ENCODE measurements at regions not wholly inside any gene's neighbourhood (a gene's known extent, or its start where the extent isn't known, plus 50 kb on each side); places are given as distances from the start of the nearest gene placed in this dataset.
"Not testable (repeated sequence)": the region's sequence is repeated elsewhere in the genome, so short reads cannot be mapped to it uniquely, and the experiment has no call there.

DNA sequence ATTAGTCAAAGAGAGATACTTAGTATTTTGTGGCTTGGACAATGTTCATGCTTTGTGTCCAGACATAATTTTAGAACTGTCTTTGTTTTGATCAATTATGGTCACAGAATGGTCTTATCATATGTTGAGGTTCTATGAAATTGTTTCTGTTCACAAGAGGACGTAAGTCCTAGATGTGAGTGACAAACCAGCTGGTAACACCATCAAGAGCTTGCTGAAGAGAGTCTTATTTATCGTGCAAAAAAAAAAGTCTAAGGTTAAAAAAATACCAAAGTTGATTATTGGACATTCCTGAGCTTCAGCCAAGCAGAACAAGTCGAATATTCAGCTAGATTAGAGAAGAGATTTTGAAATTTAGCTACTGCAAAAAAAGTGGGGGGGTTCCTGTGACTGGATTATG, 495.9 kb upstream of the NAALADL2 start:
- no peaks in the 10 kb centered on the region for H3K4me1 ChIP-seq (ENCODE audit: control insufficient read depth, insufficient read depth, low read length)
- ChIA-PET POLR2A (no interaction called here), CTCF (no interaction called here)
- in situ Hi-C loops (cut with HindIII; ENCODE audit: low pct_unique_long_range_greater_than_20kb, low sequenced_read_pairs), result no loop called here
- no peak for DNase-seq (ENCODE audit: low read depth, low spot score)
- BruUV-seq (replicated peaks), result no TSS peak
- H3K27me3 ChIP-seq (ENCODE audit: control insufficient read depth, insufficient read depth, low read length), result no peaks in the 10 kb centered on the region
- no peak overlapping the region for H3K4me3 ChIP-seq (ENCODE audit: low read depth in 2 of 2, low read length in 2 of 2)
- no peak for TF ChIP-seq POLR2AphosphoS5 (IDR thresholded peaks at IDR 0.05; ENCODE audit: low read depth, low read length)
- TF ChIP-seq, protein P1, sequence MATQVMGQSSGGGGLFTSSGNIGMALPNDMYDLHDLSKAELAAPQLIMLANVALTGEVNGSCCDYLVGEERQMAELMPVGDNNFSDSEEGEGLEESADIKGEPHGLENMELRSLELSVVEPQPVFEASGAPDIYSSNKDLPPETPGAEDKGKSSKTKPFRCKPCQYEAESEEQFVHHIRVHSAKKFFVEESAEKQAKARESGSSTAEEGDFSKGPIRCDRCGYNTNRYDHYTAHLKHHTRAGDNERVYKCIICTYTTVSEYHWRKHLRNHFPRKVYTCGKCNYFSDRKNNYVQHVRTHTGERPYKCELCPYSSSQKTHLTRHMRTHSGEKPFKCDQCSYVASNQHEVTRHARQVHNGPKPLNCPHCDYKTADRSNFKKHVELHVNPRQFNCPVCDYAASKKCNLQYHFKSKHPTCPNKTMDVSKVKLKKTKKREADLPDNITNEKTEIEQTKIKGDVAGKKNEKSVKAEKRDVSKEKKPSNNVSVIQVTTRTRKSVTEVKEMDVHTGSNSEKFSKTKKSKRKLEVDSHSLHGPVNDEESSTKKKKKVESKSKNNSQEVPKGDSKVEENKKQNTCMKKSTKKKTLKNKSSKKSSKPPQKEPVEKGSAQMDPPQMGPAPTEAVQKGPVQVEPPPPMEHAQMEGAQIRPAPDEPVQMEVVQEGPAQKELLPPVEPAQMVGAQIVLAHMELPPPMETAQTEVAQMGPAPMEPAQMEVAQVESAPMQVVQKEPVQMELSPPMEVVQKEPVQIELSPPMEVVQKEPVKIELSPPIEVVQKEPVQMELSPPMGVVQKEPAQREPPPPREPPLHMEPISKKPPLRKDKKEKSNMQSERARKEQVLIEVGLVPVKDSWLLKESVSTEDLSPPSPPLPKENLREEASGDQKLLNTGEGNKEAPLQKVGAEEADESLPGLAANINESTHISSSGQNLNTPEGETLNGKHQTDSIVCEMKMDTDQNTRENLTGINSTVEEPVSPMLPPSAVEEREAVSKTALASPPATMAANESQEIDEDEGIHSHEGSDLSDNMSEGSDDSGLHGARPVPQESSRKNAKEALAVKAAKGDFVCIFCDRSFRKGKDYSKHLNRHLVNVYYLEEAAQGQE (IDR thresholded peaks at IDR 0.05; ENCODE audit: insufficient read depth in 1 of 2, low read depth in 2 of 2, low read length in 1 of 2), result no peak
- no peak for TF ChIP-seq TCF7L2 (IDR thresholded peaks at IDR 0.05; ENCODE audit: low read depth, low read length)
- TF ChIP-seq SIN3A (IDR thresholded peaks at IDR 0.05; ENCODE audit: borderline replicate concordance, insufficient read depth, low read depth, low read length), result no peak
- TF ChIP-seq, protein P2, sequence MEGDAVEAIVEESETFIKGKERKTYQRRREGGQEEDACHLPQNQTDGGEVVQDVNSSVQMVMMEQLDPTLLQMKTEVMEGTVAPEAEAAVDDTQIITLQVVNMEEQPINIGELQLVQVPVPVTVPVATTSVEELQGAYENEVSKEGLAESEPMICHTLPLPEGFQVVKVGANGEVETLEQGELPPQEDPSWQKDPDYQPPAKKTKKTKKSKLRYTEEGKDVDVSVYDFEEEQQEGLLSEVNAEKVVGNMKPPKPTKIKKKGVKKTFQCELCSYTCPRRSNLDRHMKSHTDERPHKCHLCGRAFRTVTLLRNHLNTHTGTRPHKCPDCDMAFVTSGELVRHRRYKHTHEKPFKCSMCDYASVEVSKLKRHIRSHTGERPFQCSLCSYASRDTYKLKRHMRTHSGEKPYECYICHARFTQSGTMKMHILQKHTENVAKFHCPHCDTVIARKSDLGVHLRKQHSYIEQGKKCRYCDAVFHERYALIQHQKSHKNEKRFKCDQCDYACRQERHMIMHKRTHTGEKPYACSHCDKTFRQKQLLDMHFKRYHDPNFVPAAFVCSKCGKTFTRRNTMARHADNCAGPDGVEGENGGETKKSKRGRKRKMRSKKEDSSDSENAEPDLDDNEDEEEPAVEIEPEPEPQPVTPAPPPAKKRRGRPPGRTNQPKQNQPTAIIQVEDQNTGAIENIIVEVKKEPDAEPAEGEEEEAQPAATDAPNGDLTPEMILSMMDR (IDR thresholded peaks at IDR 0.05), result no peak
- no peak overlapping the region for H3K27ac ChIP-seq (ENCODE audit: low read length)
- H3K36me3 ChIP-seq (ENCODE audit: control insufficient read depth, insufficient read depth, low read length), result no peaks in the 10 kb centered on the region
- no peak for ATAC-seq
- intact Hi-C loops (cut with micrococcal nuclease; ENCODE audit: unreplicated experiment), result loop anchor here (5.0 kb wide), 1 partner anchor 134 kb away; no protein-coding TSS in a partner anchor
- no peaks in the 10 kb centered on the region for H3K9me3 ChIP-seq (ENCODE audit: control insufficient read depth, insufficient read depth, low read depth, low read length)

DNA sequence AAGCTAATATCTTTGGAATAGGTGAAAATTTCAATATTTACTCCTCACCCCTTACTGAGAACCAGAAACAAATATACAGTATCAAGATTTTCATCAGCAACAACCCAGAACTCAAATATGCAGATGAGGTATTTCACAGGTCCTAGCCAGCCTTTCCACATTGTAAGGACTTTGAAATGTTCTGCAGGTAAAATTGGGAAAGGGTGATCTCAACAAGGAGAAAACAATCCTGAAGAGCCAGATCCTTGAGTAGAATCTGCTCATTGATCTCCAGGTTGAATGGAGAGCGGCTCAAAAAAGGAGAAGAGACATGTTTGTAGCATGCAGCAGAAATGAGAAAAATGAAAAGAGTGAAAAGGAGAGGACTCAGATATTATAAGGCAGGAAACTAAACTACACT, 493.3 kb upstream of the NAALADL2 start:
- POLR2A ChIA-PET, result no interaction called here
- intact Hi-C loops (cut with micrococcal nuclease; ENCODE audit: unreplicated experiment), result no loop called here

DNA sequence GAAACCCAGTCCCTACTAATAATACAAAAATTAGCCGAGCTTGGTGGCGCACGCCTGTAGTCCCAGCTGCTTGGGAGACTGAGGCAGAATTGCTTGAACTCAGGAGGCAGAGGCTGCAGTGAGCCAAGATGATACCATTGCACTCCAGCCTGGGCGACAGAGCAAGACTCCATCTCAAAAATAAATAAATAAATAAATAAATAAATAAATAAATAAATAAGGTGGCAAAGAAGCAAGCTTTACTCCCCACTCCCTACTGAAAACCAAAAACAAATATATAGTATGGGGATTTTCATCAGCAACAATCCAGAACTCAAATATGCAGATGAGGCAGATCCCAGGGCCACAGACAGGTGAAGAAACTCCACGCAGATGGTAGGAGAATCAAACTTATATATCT, 492.2 kb upstream of the NAALADL2 start:
- CTCF ChIA-PET, result not testable (repeated sequence)

More for the DNA sequence above, 493.3 kb upstream of the NAALADL2 start:
- TF ChIP-seq, protein P1 (IDR thresholded peaks at IDR 0.05; ENCODE audit: insufficient read depth in 1 of 2, low read depth in 2 of 2, low read length in 1 of 2), result no peak
- TF ChIP-seq TCF7L2 (IDR thresholded peaks at IDR 0.05; ENCODE audit: low read depth, low read length) (no peak), SIN3A (IDR thresholded peaks at IDR 0.05; ENCODE audit: borderline replicate concordance, insufficient read depth, low read depth, low read length) (no peak), POLR2AphosphoS5 (IDR thresholded peaks at IDR 0.05; ENCODE audit: low read depth, low read length) (no peak)
- TF ChIP-seq, protein P2 (IDR thresholded peaks at IDR 0.05), result no peak
- in situ Hi-C loops (cut with HindIII; ENCODE audit: low pct_unique_long_range_greater_than_20kb, low sequenced_read_pairs), result no loop called here
- no TSS peak for BruUV-seq (replicated peaks)
- H3K4me1 ChIP-seq (ENCODE audit: control insufficient read depth, insufficient read depth, low read length), result no peaks in the 10 kb centered on the region
- H3K36me3 ChIP-seq (ENCODE audit: control insufficient read depth, insufficient read depth, low read length), result no peaks in the 10 kb centered on the region
- H3K4me3 ChIP-seq (ENCODE audit: low read depth in 2 of 2, low read length in 2 of 2), result no peak overlapping the region
- ATAC-seq (no peak), DNase-seq (ENCODE audit: low read depth, low spot score) (no peak)
- H3K27ac ChIP-seq (ENCODE audit: low read length), result no peak overlapping the region
- CTCF ChIA-PET, result no interaction called here
- no peaks in the 10 kb centered on the region for H3K27me3 ChIP-seq (ENCODE audit: control insufficient read depth, insufficient read depth, low read length)
- no peaks in the 10 kb centered on the region for H3K9me3 ChIP-seq (ENCODE audit: control insufficient read depth, insufficient read depth, low read depth, low read length)

More for the DNA sequence above, 492.2 kb upstream of the NAALADL2 start:
- H3K27me3 ChIP-seq (ENCODE audit: control insufficient read depth, insufficient read depth, low read length); in situ Hi-C loops (cut with HindIII; ENCODE audit: low pct_unique_long_range_greater_than_20kb, low sequenced_read_pairs); H3K36me3 ChIP-seq (ENCODE audit: control insufficient read depth, insufficient read depth, low read length); ATAC-seq; POLR2A ChIA-PET; DNase-seq (ENCODE audit: low read depth, low spot score); intact Hi-C loops (cut with micrococcal nuclease; ENCODE audit: unreplicated experiment); H3K4me1 ChIP-seq (ENCODE audit: control insufficient read depth, insufficient read depth, low read length); H3K4me3 ChIP-seq (ENCODE audit: low read depth in 2 of 2, low read length in 2 of 2); BruUV-seq (replicated peaks); H3K9me3 ChIP-seq (ENCODE audit: control insufficient read depth, insufficient read depth, low read depth, low read length); H3K27ac ChIP-seq (ENCODE audit: low read length): not testable (repeated sequence)
